Hematopoietic multipotent progenitor cell treated with erythropoietin and hydrocortisone succinate and interleukin-3 and kit ligand, for 15 days (in vitro differentiated cells): ENCODE measurements at regions not wholly inside any gene's neighbourhood (a gene's known extent, or its start where the extent isn't known, plus 50 kb on each side); places are given as distances from the start of the nearest gene placed in this dataset.

Source experiments
- DNase-seq: peaks from one replicate; pipeline ENCODE4 v3.0.0-alpha.2; 2015; ENCODE audit warnings: low spot score

GRCh38 chr5:123811831-123812230, 299.9 kb downstream of the CSNK1G3 start:
- no peak for DNase-seq

- DNase-seq: no peak
These were observed 298.9 kb downstream of the CSNK1G3 start for GRCh38 chr5:123810746-123811340.

GRCh38 chr5:123810253-123810652, 298.3 kb downstream of the CSNK1G3 start:
- no peak for DNase-seq

GRCh38 chr5:123809594-123810221, 297.7 kb downstream of the CSNK1G3 start:
- no peak for DNase-seq

- DNase-seq: no peak
These were observed 296.7 kb downstream of the CSNK1G3 start for GRCh38 chr5:123808461-123809380.

GRCh38 chr5:123807177-123807945, 295.4 kb downstream of the CSNK1G3 start:
- no peak for DNase-seq

GRCh38 chr5:123806644-123807043, 294.7 kb downstream of the CSNK1G3 start:
- no peak for DNase-seq

- DNase-seq: no peak
These were observed 293.3 kb downstream of the CSNK1G3 start for GRCh38 chr5:123805300-123805699.

- DNase-seq: no peak
These were observed 291.4 kb downstream of the CSNK1G3 start for GRCh38 chr5:123803359-123803758.

- DNase-seq: no peak
These were observed 290.4 kb downstream of the CSNK1G3 start for GRCh38 chr5:123802298-123802951.

- DNase-seq: no peak
These were observed 288.7 kb downstream of the CSNK1G3 start for GRCh38 chr5:123800640-123801039.

GRCh38 chr5:123795688-123796087, 283.7 kb downstream of the CSNK1G3 start:
- DNase-seq: no peak

GRCh38 chr5:123790226-123790625, 278.2 kb downstream of the CSNK1G3 start:
- DNase-seq: no peak

- DNase-seq: no peak
These were observed 275.7 kb downstream of the CSNK1G3 start for GRCh38 chr5:123787635-123788034.

- DNase-seq: no peak
These were observed 275.2 kb downstream of the CSNK1G3 start for GRCh38 chr5:123787136-123787535.

GRCh38 chr5:123786411-123786810, 274.4 kb downstream of the CSNK1G3 start:
- no peak for DNase-seq

GRCh38 chr5:123785162-123786071, 273.4 kb downstream of the CSNK1G3 start:
- no peak for DNase-seq

GRCh38 chr5:123783421-123783820, 271.4 kb downstream of the CSNK1G3 start:
- no peak for DNase-seq

- DNase-seq: no peak
These were observed 266.7 kb downstream of the CSNK1G3 start for GRCh38 chr5:123778641-123779040.

GRCh38 chr5:123776761-123777160, 264.8 kb downstream of the CSNK1G3 start:
- DNase-seq: no peak

GRCh38 chr5:123771715-123772114, 259.7 kb downstream of the CSNK1G3 start:
- no peak for DNase-seq
